Fibroblast of lung (primary cell): ENCODE measurements at regions not wholly inside any gene's neighbourhood (a gene's known extent, or its start where the extent isn't known, plus 50 kb on each side); places are given as distances from the start of the nearest gene placed in this dataset.

ENCODE experiments used
- CTCF ChIP-seq, 2 donors: IDR thresholded peaks in 1 of 2; conservative IDR thresholded peaks in 1 of 2; 1 replicate in 1 of 2; 2 replicates in 1 of 2; pipeline ENCODE4 v1.5.1; 2011 to 2012; ENCODE audit warnings: low read length in 2 of 2, control low read depth in 1 of 2, inconsistent platforms in 1 of 2, low read depth in 1 of 2, mild to moderate bottlenecking in 1 of 2
- EZH2 ChIP-seq: IDR thresholded peaks from 2 replicates; pipeline ENCODE4 v1.5.1; 2012; ENCODE audit warnings: low read length, control low read depth, mild to moderate bottlenecking; ENCODE audit errors: missing control alignments

DNA sequence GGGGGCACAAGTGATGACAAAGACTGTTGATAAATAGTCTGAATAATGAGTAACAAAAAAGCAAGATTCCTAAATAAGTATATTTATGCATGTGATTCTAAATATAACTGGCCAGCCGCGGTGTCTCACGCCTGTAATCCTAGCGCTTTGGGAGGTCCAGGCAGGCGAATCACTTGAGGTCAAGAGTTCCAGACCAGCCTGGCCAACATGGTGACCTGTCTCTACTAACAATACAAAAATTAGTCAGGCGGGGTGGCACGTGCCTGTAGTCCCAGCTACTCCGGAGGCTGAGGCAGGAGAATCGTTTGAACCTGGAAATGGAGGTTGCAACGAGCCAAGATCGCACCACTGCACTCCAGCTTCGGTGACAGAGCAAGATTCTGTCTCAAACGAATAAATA, 161.5 kb downstream of the TOMM20 start:
- no peak for TF ChIP-seq CTCF (conservative IDR thresholded peaks at IDR 0.05 in 1 of 2, IDR thresholded peaks at IDR 0.05 in 1 of 2; ENCODE audit: low read depth in 1 of 2, low read length in 2 of 2)
- no peak for TF ChIP-seq EZH2
